SU-DHL-6 (cell line): ENCODE measurements at regions not wholly inside any gene's neighbourhood (a gene's known extent, or its start where the extent isn't known, plus 50 kb on each side); places are given as distances from the start of the nearest gene placed in this dataset.

Experiments used
- CTCF ChIP-seq: fragments of 200-600 bp; sonication (generic); IDR thresholded peaks from one replicate; pipeline ENCODE4 v1.5.1; 2017; ENCODE audit warnings: antibody characterized with exemption, mild to moderate bottlenecking, low read length, moderate library complexity; ENCODE audit not compliant: insufficient read depth, poor library complexity, severe bottlenecking
- EZH2phosphoT487 ChIP-seq: fragments of 200-600 bp; sonication (generic), shearing (Covaris generic); conservative IDR thresholded peaks from 2 replicates; pipeline ENCODE4 v1.6.1; 2018; ENCODE audit warnings: mild to moderate bottlenecking, antibody characterized with exemption, low read length, moderate library complexity, mixed read lengths

- TF ChIP-seq CTCF (no peak), EZH2phosphoT487 (no peak)
These were observed 58.6 kb upstream of the CXCL8 start for GRCh38 chr4:73681776-73682175.
